Vagina (tissue), 2 donors: ENCODE measurements at regions not wholly inside any gene's neighbourhood (a gene's known extent, or its start where the extent isn't known, plus 50 kb on each side); places are given as distances from the start of the nearest gene placed in this dataset.

ENCODE experiments used
- POLR2A ChIP-seq, 2 donors: fragments of 450-650 bp; IDR thresholded peaks; one replicate each; pipeline ENCODE4 v1.6.1; 2017; ENCODE audit warnings: antibody characterized with exemption in 2 of 2, mild to moderate bottlenecking in 2 of 2, moderate library complexity in 2 of 2
- TF ChIP-seq, protein P1 (sequence below), 3 experiments: fragments of 450-650 bp in 2 of 3; fragments of 200-600 bp in 1 of 3; sonication (generic) in 1 of 3; IDR thresholded peaks; one replicate each; pipeline ENCODE4 v1.5.1; 2017 to 2019; ENCODE audit warnings: antibody characterized with exemption in 3 of 3, mild to moderate bottlenecking in 2 of 3, moderate library complexity in 2 of 3

DNA sequence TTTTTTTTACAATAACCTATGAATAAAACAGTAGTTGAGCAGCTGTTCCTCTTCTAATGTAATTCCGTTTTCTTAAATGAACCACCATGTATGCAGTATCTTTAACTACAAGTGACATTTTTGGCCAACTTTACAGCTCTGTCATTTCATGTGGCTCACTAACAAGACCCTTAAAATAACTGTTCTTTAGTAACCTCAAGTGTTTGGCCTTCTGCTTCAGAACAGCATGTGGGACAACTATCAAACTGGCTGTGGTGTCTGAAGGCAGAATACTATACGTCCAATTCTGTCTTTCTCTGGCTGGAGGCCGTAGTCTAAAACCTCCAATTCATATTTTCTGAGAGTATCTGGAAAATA, 391.4 kb downstream of the NNT start:
- TF ChIP-seq, protein P1, sequence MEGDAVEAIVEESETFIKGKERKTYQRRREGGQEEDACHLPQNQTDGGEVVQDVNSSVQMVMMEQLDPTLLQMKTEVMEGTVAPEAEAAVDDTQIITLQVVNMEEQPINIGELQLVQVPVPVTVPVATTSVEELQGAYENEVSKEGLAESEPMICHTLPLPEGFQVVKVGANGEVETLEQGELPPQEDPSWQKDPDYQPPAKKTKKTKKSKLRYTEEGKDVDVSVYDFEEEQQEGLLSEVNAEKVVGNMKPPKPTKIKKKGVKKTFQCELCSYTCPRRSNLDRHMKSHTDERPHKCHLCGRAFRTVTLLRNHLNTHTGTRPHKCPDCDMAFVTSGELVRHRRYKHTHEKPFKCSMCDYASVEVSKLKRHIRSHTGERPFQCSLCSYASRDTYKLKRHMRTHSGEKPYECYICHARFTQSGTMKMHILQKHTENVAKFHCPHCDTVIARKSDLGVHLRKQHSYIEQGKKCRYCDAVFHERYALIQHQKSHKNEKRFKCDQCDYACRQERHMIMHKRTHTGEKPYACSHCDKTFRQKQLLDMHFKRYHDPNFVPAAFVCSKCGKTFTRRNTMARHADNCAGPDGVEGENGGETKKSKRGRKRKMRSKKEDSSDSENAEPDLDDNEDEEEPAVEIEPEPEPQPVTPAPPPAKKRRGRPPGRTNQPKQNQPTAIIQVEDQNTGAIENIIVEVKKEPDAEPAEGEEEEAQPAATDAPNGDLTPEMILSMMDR (IDR thresholded peaks at IDR 0.05), result no peak
- no peak for TF ChIP-seq POLR2A (IDR thresholded peaks at IDR 0.05)
